GM21576 (cell line): ENCODE measurements at regions not wholly inside any gene's neighbourhood (a gene's known extent, or its start where the extent isn't known, plus 50 kb on each side); places are given as distances from the start of the nearest gene placed in this dataset.
"Not testable (repeated sequence)": the region's sequence is repeated elsewhere in the genome, so short reads cannot be mapped to it uniquely, and the experiment has no call there.

Experiments
- ATAC-seq: cut with Tn5 transposase; IDR thresholded peaks from one replicate; pipeline ENCODE4 v1.9.1; 2021; ENCODE audit warnings: mild to moderate bottlenecking, moderate library complexity; ENCODE audit not compliant: unreplicated experiment

DNA sequence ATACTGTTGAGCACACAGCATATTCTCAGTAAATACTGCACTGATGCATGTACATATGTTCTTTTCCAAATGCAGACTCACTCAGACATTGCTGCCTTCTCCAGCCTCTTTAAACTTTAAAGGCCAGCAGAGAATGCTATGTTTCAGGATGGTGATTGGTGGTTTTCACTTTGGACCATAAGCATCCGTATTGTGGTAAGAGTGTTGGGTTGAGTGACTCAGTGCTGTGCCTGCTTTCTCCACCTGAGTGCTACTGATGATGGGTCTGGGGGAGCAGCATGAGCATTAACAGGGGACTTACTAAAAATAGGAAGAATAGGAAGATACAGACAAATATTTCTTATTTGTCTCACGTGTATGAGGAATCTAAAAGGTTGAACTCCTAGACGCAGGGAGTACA, 56.3 kb upstream of the ZNF92 start:
- no peak for ATAC-seq

- no peak for ATAC-seq
Measured at GRCh38 chr7:65310761-65311160, 62.9 kb upstream of the ZNF92 start.

- no peak for ATAC-seq
Measured at GRCh38 chr7:65308300-65308678, 65.4 kb upstream of the ZNF92 start.

DNA sequence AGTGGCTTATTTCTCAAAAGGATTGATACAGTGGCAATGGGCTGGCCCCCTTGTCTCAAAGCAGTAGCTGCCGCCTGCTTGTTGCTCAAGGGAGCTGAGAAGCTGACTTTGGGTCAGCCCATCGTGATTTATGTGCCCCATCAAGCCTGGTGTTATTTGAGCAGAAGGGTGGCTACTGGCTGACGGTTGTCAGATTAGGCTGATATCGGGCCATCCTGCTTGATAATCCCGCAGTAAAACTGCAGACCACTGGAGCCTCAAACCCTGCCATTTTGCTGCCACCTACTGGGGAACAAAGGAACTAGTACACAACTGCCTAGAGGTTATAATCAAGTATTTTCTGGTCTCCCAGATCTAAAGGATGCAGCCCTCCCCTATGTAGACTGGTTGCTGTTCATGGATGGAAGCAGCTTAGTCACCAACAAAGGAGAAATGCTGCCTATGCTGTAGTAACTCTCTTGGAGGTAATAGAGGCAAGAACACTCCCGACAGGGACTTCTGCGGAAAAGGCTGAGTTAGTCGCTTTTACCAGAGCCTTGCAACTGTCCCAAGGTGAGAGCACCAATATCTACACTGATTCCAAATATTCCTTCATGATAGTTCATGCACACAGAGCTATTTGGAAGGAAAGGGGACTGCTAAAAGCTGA, 65.9 kb upstream of the ZNF92 start:
- peak; percentile 77 for ATAC-seq

DNA sequence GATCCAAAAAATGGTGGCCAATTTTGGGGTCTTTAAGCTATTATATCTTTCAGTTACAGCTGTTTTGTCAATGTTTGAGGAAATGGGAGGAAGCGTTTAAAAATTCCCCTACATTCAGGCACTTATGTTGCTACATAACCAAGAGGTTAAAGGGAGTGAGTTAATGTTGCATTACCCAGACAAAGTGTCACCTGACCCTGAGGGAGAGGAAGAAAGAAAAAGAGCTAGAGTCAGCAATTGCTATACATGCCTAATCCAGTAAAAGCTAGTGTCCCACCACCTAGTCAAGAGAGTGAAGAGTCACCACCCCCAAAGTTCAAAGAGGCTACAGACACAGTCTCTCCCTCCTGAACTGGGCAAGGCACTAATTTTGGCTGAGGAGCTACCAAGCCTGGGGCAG, 69.5 kb upstream of the ZNF92 start:
- ATAC-seq: no peak

- no peak for ATAC-seq
Measured at GRCh38 chr7:65302883-65303282, 70.8 kb upstream of the ZNF92 start.

- no peak for ATAC-seq
Measured at GRCh38 chr7:65301007-65301406, 72.6 kb upstream of the ZNF92 start.

- ATAC-seq: no peak
Measured at GRCh38 chr7:65295409-65295808, 78.2 kb upstream of the ZNF92 start.

DNA sequence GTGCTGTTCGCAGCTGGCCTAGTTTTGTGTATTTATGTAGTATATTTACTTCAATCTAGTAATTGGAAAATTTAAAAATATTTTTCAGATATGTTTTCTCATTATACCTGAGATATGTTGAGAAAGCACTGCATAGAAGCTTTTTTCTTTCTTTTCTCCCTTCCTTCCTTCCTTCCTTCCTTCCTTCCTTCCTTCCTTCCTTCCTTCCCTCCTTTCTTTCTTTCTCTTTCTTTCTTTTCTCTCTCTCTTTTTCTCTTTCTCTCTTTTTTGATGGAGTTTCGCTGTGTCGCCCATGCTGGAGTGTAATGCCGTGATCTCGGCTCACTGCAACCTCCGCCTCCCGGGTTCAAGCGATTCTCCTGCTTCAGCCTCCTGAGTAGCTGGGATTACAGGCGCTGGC, 83.3 kb upstream of the ZNF92 start:
- not testable (repeated sequence) for ATAC-seq

- no peak for ATAC-seq
Measured at GRCh38 chr7:65287023-65287422, 86.6 kb upstream of the ZNF92 start.

DNA sequence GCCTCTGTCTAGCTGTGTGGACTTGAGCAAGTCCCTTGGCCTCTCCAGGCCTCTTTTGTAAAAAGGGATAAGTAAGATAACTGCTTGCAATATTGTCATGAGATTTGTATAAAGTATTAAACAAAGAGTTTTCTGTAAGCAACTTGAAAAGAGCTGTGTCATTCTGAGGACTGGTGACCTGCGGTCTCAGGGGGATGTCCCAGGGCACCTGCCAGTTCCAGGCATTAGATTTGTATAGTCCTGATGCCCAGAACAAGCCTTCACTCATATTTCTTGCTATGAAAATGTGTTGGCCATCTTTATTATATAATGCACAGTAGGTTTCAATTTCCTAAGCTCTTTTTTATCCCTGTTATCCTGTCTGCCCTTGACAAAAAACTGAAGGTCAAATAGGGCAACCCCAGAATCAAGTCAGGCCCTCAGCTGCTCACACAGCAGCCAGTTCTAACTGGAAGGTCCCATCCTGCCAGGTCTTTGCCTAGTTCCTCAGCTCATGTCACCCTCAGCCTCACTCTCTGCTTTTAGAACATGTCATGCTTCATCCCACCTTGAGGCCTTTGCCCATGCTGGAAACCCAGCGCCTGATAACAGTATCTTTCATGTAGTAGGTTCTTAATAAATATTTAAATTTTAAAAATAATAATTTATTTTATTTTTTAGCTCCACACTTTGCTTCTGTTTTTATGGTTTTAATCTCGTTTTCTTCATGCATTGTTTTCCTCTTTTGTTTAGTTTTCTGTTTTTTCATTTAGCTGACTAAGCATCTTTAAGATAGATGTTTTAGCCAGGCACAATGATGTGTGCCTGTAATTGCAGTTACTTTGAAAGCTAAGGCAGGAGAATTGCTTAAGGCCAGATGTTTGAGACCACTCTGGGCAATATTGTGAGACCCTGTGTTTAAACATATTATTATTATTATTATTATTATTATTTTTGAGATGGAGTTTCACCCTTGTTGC, 87.5 kb upstream of the ZNF92 start:
- no peak for ATAC-seq

GRCh38 chr7:65285241-65285640, 88.4 kb upstream of the ZNF92 start:
- ATAC-seq: not testable (repeated sequence)

GRCh38 chr7:65279795-65280194, 93.9 kb upstream of the ZNF92 start:
- no peak for ATAC-seq

DNA sequence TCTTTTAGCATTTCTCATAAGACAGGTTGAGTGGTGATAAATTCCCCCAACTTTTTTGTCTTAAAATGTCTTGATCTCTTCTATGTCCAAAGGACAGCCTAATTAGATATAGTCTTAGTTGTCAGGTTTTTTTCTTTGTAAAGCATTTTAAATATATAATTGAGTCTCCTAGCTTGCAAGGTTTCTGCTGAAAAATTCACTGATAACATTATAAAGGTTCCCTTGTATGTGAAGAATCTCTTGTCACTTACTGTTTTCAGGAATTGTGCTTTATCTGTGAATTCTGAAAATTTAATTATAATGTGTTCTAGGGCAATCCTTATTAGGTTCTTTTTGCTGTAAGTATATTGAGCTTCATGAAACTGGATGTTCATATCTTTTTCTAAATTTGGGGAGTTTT, 96.8 kb upstream of the ZNF92 start:
- ATAC-seq: no peak

DNA sequence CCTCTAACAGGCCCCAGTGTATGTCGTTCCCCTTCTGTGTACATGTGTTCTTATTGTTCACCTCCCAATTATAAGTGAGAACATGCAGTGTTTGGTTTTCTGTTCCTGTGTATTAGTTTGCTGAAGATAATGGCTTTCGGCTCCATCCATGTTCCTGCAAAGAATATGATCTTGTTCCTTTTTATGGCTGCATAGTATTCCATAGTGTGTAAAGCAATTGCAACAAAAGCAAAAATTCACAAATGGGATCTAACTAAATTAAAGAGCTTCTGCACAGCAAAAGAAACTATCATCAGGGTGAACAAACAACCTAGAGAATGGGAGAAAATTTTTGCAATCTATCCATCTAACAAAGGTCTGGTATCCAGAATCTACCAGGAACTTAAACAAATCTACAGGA, 102.2 kb upstream of the ZNF92 start:
- ATAC-seq: not testable (repeated sequence)

DNA sequence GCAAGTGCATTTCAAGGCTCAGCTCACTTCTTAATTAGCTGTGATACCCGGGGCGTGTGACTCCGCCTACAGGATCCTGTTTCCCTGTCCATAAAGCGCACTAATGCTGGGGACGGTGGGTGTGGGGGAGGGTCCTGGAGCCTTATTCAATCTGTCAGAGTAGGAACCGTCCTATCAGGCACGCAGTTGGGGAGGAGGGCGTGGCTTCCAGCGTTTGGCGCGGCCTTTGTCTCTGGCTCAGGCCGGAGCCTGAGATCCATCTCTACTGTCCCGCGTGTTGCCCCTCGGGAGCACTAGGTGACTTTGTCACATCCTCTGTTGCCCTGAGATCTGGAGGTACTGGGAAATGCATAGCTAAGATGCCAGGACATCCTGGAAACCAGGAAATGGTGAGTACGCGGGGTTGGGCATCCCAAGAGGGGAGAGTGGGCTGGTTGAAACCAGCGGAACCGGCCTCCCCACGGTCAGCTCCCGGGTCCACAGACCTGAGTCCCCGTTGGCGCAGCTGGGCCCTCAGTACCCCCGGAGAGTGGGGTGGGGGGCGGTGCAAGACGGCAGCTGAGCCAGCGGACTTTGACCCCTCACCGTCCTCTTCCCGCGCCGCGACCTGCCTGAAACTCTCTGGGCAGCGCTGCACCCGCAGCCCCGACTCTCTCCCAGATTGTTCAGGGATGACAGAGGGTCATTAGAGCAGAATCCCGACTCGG, 104.4 kb upstream of the ZNF92 start:
- peak; percentile 84 for ATAC-seq

- ATAC-seq: no peak
Measured at GRCh38 chr7:65268782-65269149, 104.9 kb upstream of the ZNF92 start.

DNA sequence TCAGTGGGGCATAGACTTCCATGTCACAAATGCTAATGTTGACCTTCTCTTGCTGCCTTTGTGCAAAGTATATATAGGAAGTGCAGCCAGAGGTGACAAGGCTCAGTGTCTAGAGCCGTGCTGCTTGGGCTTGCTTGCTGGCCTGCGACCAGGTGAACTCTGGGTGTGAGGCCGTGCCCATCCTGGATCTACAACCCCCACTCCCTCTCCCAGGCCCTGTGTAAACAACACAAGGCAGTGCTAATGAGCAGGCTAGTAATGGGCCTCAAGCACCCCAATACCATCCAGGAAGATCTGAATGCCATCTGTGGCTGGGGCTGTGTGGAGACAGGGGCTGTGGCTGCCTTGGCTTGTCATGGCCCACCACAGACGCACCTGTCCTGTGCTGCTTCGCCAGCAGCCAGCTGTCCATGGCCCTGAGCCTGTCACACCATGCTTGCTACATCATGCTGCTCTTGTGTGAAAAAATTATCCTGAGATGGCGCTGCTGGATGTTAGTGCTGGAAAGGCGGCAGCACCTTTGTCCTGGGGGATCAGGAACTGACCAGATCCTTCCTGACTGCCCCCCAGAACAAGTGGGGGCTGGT, 107.6 kb upstream of the ZNF92 start:
- no peak for ATAC-seq

GRCh38 chr7:65264258-65264657, 109.4 kb upstream of the ZNF92 start:
- no peak for ATAC-seq

DNA sequence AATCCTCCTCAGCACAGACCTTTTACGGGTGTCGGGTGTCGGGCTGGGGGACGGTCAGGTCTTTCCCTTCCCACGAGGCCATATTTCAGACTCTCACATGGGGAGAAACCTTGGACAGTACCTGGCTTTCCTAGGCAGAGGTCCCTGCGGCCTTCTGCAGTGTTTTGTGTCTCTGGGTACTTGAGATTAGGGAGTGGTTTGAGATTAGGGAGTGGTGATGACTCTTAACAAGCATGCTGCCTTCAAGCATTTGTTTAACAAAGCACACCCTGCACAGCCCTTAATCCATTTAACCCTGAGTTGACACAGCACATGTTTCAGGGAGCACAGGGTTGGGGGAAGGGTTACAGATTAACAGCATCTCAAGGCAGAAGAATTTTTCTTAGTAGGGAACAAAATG, 113.0 kb upstream of the ZNF92 start:
- not testable (repeated sequence) for ATAC-seq

GRCh38 chr7:65259864-65260525, 113.7 kb upstream of the ZNF92 start:
- not testable (repeated sequence) for ATAC-seq
